ES-I3 (cell line): ENCODE measurements at regions not wholly inside any gene's neighbourhood (a gene's known extent, or its start where the extent isn't known, plus 50 kb on each side); places are given as distances from the start of the nearest gene placed in this dataset.
"Not testable (repeated sequence)": the region's sequence is repeated elsewhere in the genome, so short reads cannot be mapped to it uniquely, and the experiment has no call there.

Source experiments
- H3K36me3 ChIP-seq: 2 replicates; pipeline ENCODE4 v1.6.1; 2013; ENCODE audit warnings: mild to moderate bottlenecking, low read length, control low read depth, moderate library complexity; ENCODE audit not compliant: insufficient read depth
- H3K4me1 ChIP-seq: 2 replicates; pipeline ENCODE4 v1.6.1; 2013; ENCODE audit warnings: mild to moderate bottlenecking, control low read depth, low read length; ENCODE audit not compliant: insufficient read depth
- H3K9ac ChIP-seq: 2 replicates; pipeline ENCODE4 v1.6.1; 2013; ENCODE audit warnings: low read depth, mild to moderate bottlenecking, low read length, moderate library complexity
- H3K9me3 ChIP-seq: 2 replicates; pipeline ENCODE4 v1.6.1; 2013; ENCODE audit warnings: mild to moderate bottlenecking, low read length, moderate library complexity; ENCODE audit not compliant: control insufficient read depth, insufficient read depth

DNA sequence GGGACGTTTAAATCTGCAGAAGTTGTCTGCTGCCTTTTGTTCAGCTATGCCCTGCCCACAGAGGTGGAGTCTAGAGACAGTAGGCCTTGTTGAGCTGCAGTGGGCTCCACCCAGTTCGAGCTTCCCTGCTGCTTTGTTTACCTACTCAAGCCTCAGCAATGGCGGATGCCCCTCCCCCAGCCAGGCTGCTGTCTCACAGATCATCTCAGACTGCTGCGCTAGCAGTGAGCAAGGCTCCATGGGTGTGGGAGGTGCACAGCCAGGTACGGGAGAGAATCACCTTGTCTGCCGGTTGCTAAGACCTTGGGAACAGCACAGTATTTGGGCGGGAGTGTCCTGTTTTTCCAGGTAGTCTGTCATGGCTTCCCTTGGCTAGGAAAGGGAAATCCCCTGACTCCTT is 114.3 kb upstream of the PALM2AKAP2 start:
- not testable (repeated sequence) for H3K9me3 ChIP-seq, H3K36me3 ChIP-seq, H3K4me1 ChIP-seq
- peak overlapping the region; percentile 25; the same call in 1 of the 2 replicates for H3K9ac ChIP-seq

DNA sequence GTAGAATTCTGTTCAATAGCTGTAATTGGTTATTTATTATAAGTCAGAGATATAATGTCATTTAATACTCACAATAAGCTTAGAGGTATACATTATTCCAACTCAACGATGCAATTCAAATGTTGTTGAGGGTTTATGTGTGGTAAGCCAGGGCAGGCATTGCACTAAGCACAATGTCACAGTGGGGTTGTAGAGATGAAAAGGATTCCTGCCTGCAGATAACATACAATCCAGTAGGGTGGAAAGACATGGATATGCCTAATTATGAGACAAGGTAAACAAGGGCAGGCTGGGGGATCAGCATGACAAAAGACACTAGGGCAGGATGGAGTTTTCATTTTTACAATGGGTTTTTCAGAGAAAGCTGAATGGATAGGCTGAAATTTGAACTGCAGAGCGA is 98.7 kb upstream of the PALM2AKAP2 start:
- Histone ChIP-seq H3K9ac (no peak overlapping the region), H3K9me3 (no peaks in the 10 kb centered on the region), H3K4me1 (no peaks in the 10 kb centered on the region), H3K36me3 (no peaks in the 10 kb centered on the region)

DNA sequence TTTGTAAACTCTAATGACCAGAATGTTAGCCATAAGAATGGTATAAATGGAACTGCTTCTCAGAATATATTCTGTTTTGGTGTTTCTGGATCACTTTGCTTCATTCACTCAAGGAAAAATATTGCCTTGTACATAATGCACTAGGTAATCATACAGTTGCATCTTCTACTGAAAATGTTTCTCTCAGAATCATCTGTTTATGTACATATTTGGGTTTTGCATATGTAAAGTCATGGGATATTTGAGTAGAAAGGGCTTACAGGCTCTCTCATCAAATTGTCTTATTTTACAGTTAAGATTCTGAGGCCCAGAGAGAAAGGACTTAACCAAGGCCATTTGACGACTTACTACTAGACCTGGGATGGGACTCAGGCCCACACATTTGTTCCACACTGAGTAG is 97.8 kb upstream of the PALM2AKAP2 start:
- H3K9me3 ChIP-seq = no peaks in the 10 kb centered on the region
- H3K36me3 ChIP-seq = no peaks in the 10 kb centered on the region
- H3K9ac ChIP-seq = no peak overlapping the region
- no peaks in the 10 kb centered on the region for H3K4me1 ChIP-seq

DNA sequence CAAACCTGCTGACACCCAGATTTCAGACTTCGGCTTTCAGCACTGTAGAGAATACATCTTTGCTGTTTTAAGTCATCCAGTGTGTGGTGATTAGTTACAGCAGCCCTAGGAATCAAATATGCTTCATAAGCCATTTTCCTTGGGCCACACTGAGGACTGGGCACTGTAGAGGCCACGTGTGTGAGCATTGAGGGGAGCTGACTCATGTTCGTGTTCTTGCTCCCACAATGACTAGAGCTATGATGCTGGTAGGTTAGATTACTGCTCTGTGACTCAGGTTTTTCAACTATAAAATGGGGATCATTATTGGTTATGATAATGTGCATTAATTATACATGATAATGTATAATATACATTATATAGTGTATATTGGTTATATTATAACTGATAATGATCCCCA is 96.5 kb upstream of the PALM2AKAP2 start:
- Histone ChIP-seq H3K9me3 (no peaks in the 10 kb centered on the region), H3K9ac (no peak overlapping the region), H3K36me3 (no peaks in the 10 kb centered on the region), H3K4me1 (no peaks in the 10 kb centered on the region)

DNA sequence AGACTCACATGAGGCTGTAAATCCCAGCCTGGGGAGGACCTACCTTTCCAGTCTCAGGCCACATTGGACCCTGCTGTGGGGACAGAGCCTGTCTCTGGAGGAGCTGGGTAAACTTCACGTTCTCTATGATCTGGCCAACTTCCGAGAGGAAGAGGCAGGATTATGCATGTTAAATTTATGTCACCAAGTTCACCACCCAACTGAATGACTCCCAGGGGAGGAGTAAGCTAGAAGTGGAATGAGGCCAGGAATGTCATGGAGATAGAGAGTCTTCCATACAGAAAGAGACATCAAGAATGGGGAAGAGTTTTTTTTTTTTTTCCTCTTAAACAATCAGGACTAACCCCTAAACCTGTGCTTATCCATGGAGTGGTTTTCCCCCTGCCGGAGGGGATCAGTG is 90.3 kb upstream of the PALM2AKAP2 start:
- Histone ChIP-seq H3K9me3 (no peaks in the 10 kb centered on the region), H3K36me3 (no peaks in the 10 kb centered on the region), H3K4me1 (no peaks in the 10 kb centered on the region), H3K9ac (no peak overlapping the region)

DNA sequence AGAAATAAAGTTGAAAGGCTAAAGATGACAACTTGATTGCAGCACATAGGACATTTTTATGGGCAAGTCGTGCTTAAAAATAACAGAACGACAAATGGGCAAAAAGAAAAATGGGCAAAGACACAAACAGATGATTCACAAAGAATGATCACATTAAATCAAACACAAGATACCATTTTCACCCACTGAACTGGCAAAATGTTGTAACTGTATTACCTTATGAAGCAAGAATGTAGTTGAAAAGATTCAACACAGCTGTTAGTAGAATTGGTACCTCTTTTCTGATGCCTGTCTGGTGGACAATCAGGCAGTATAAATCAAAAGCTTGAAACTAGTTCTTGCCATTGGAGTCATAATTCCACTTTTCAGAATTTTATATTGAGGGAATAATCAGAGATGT is 81.0 kb upstream of the PALM2AKAP2 start:
- no peak overlapping the region for H3K9ac ChIP-seq
- no peaks in the 10 kb centered on the region for H3K4me1 ChIP-seq
- H3K36me3 ChIP-seq = no peaks in the 10 kb centered on the region
- H3K9me3 ChIP-seq = no peaks in the 10 kb centered on the region

DNA sequence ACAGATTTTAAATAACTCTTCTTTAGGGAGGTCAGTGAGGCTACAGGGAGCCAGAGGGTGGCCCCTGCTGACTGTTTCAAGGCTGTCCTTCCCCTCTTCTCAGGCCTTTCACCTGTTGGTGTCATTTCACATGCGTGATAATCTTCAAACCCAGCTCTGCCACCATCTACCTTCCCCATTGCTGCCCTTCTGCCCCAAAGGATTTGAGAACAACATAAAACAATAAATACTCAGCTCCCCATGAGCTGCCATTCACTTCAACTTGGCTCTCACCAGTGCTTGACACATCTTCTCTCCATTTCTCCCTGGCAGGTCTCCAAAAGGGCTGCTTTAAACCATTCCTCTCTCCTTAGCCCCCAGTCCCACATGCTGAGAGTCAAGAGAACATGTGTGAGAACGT is 75.5 kb upstream of the PALM2AKAP2 start:
- no peak overlapping the region for H3K9ac ChIP-seq
- H3K36me3 ChIP-seq = no peaks in the 10 kb centered on the region
- H3K4me1 ChIP-seq = no peaks in the 10 kb centered on the region
- no peaks in the 10 kb centered on the region for H3K9me3 ChIP-seq

DNA sequence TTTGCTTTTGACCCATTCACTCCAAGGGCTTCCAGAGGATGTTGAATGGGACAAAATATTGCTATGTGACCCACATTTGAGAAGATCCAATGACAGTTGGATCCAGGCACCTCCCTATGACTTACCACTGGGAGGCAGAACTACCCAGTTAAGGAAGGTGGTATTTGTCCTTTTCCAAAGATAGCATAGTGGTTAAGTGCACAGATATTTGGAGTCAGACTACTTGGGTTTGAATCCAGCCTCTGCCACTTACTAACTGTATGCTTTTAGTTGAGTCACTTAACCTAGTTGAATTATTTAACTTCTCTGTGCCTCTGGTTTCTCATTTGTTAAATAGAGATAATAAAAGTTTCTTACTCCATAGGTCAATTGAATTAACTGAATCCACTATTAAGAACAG is 74.5 kb upstream of the PALM2AKAP2 start:
- Histone ChIP-seq H3K9me3 (no peaks in the 10 kb centered on the region), H3K36me3 (no peaks in the 10 kb centered on the region), H3K4me1 (no peaks in the 10 kb centered on the region), H3K9ac (no peak overlapping the region)

DNA sequence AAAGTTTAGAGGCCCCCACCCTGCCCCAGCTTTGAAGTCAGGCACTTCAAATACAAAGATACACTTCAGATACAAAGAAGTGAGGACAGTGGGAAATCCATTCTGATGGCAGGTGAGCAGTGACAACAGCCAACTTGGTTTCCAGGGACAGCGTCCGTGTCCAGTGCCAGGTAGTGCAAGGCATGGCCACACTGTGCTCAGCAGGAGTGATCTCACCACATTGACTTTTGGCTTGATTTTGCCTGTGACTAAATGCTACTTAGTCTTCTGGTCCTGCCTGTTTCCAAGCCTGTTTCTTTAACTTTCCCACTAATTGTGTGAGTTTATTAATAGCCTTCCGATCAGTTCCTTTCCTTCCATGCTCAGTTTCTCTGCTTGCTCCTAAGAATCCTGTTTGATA is 72.6 kb upstream of the PALM2AKAP2 start:
- Histone ChIP-seq H3K9me3 (no peaks in the 10 kb centered on the region), H3K4me1 (no peaks in the 10 kb centered on the region), H3K36me3 (no peaks in the 10 kb centered on the region), H3K9ac (no peak overlapping the region)

DNA sequence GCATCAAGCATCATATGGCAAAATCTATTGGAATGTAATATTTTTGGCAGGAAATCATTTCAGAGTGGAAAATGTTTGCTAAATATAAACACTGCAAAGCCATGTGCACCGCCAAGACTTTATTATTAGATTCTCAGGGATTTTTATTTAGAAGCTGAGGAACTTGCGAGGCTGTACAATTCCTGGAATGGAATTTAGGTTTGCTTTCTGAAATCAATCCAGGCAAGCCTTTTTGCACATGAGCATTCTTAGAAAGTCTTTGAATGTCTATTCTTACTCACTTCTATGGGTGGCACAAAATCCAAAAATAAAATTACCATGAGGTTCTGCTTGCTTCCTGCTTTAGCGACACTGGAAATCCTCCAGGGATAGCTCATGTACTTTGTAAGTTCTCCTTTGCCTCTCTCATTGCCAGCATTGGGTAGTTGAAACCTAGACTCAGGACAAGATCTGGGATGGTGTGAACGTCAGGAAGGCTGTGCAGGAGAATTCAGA is 71.5 kb upstream of the PALM2AKAP2 start:
- Histone ChIP-seq H3K9me3 (no peaks in the 10 kb centered on the region), H3K9ac (no peak overlapping the region), H3K36me3 (no peaks in the 10 kb centered on the region), H3K4me1 (no peaks in the 10 kb centered on the region)

DNA sequence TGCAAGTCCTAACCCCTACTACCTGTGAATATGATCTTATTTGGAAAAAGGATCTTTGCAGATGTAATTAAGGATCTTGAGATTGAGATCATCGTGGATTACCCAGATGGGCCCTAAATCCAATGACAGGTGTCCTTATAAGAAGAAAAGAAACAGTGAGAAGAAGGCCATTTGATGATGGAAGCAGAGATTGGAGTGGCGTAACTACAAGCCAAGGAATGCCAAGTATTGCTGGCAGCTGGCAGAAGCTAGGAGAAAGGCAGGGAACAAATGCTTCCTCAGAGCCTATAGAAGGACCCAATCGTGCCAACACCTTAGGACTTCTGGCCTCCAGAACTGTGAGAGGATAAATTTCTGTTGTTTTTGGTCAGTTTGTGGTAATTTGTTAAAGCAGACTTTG is 70.1 kb upstream of the PALM2AKAP2 start:
- Histone ChIP-seq H3K9ac (no peak overlapping the region), H3K4me1 (no peaks in the 10 kb centered on the region), H3K36me3 (no peaks in the 10 kb centered on the region; the same call in 1 of the 2 replicates), H3K9me3 (no peaks in the 10 kb centered on the region)

DNA sequence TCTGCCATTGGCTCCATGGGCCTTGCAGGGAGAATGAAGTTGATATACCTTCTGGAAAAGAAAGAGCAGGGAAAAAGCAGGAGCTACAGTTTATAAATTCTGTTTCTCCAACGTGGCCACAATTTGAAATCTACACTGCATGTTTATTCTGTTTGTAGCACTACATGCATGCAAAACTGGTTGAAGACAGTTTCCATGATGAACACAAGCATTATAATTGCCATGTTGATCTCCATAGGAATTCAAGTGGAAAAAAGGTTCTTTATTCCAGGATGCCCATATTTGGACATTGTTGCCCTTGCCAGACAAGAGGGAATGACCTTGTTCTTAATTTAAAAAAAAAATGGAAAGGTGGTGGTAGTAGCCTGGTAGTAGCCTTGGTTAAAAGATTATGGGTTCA is 69.2 kb upstream of the PALM2AKAP2 start:
- Histone ChIP-seq H3K36me3 (no peaks in the 10 kb centered on the region; the same call in 1 of the 2 replicates), H3K4me1 (no peaks in the 10 kb centered on the region), H3K9ac (no peak overlapping the region), H3K9me3 (no peaks in the 10 kb centered on the region)

DNA sequence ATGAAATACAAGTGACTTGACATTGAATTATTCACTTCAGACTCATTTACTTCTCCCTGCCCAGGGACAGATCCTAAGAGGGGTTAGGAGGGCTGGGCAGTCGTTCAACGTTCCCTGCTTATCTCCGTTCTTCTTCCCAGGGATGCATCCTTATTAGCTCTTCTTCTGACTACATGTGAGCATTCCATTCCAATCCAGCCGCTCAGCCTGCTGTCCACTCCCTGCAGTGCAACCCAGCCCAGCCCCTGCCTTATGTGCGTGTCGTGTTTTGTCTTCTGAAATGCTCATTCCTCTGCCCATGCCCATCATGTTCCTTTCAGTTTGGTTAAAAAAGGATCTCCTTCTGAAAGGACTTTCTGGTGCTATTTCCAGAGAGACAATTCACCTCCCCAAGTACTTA is 64.7 kb upstream of the PALM2AKAP2 start:
- Histone ChIP-seq H3K36me3 (no peaks in the 10 kb centered on the region; the same call in 1 of the 2 replicates), H3K4me1 (no peaks in the 10 kb centered on the region), H3K9ac (no peak overlapping the region), H3K9me3 (no peaks in the 10 kb centered on the region)

DNA sequence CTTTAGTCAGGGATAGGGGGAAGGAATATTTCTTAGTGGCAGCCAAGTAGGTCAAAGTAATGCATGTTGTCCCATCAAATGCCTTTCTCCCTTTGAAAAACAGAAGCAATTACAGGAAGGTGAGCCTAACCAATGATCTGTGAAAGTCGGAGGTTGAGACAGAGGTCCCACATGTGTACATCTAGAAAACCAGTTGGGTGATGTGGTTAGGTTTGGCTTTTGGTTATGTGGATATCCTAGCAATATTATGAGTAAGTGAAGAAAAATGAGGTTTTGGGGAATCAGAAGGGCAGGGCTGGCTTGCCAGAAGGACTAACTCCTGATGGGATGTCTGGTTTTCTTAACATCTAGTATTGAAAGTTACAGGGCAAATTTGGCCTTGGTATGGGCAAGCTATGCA is 63.4 kb upstream of the PALM2AKAP2 start:
- Histone ChIP-seq H3K9ac (no peak overlapping the region), H3K4me1 (no peaks in the 10 kb centered on the region), H3K9me3 (no peaks in the 10 kb centered on the region), H3K36me3 (no peaks in the 10 kb centered on the region; the same call in 1 of the 2 replicates)

DNA sequence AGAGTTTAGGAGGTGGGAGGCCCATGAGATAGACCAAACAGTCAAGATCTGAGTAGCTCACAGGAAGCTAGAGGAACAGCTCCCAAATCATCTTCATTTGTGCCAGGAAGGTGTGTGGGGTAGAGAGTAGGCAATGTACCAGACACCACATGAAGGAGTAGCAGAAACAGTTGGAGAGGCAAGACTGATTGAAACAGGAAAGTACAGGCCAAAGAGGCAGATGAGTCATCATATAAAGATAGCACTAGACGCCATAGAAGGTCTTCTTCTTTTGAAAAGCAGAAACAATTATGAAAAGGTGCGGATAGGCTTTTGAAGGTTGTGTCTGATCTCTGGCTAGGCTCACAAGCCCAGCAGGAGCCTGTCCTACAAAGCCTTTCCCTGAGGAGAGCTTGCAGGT is 62.7 kb upstream of the PALM2AKAP2 start:
- H3K9ac ChIP-seq = no peak overlapping the region
- H3K9me3 ChIP-seq = no peaks in the 10 kb centered on the region
- no peaks in the 10 kb centered on the region; the same call in 1 of the 2 replicates for H3K36me3 ChIP-seq
- no peaks in the 10 kb centered on the region for H3K4me1 ChIP-seq

DNA sequence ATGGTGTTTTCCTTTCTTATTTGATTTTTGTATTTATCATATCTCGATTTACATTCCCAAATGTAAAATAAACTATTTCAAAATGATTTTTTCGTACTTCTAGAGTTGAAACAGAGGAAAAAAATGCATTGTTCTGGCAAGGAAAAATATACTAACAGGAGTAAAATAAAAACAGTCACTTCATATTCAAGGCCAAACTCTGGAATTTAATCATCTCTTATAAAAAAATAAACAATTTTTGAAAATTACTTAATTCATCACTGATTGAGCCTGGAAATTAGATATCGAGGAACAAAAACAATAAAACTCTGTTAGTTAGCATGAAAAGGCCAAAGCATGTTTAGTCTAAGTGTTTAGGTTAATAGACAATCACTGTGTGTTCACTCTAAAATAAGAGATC is 61.1 kb upstream of the PALM2AKAP2 start:
- no peak overlapping the region for H3K9ac ChIP-seq
- no peaks in the 10 kb centered on the region for H3K9me3 ChIP-seq
- H3K36me3 ChIP-seq = no peaks in the 10 kb centered on the region; the same call in 1 of the 2 replicates
- H3K4me1 ChIP-seq = no peaks in the 10 kb centered on the region
